ENCODE measurements at regions not wholly inside any gene's neighbourhood (a gene's known extent, or its start where the extent isn't known, plus 50 kb on each side); places are given as distances from the start of the nearest gene placed in this dataset.

GRCh38 chr15:35696767-35697231 lies 150.8 kb upstream of the DPH6 start (continued):
- TF ChIP-seq DDX20 (tag; IDR thresholded peaks at IDR 0.05; ENCODE audit: low read depth) (no peak), MCM5 (IDR thresholded peaks at IDR 0.05; ENCODE audit: low read depth) (no peak), BCOR (IDR thresholded peaks at IDR 0.05) (no peak), RUNX1 (IDR thresholded peaks at IDR 0.05; ENCODE audit: low read depth) (no peak), POLR3G (IDR thresholded peaks at IDR 0.05; ENCODE audit: extremely low read depth, insufficient read length, insufficient replicate concordance) (no peak), MAX (CRISPR knock-in tag; IDR thresholded peaks at IDR 0.05) (no peak), HNRNPLL (IDR thresholded peaks at IDR 0.05; ENCODE audit: low read depth, low read length, poor library complexity, severe bottlenecking) (no peak), KLF6 (CRISPR knock-in tag; IDR thresholded peaks at IDR 0.05; ENCODE audit: borderline replicate concordance) (no peak), RBM34 (IDR thresholded peaks at IDR 0.05; ENCODE audit: borderline replicate concordance, insufficient read depth, low read length) (no peak), TRIM24 (IDR thresholded peaks at IDR 0.05) (peak in 1 of 2 experiments; percentile 32; a peak in 1 of 4 replicates), ZMIZ1 (IDR thresholded peaks at IDR 0.05; ENCODE audit: low read depth in 2 of 2, low read length in 2 of 2) (no peak), RCOR1 (IDR thresholded peaks at IDR 0.05; ENCODE audit: borderline replicate concordance in 1 of 2, low read depth in 2 of 2, low read length in 2 of 2) (peak in 1 of 2 experiments; percentile 6; a peak in 1 of 4 replicates), DPF2 (IDR thresholded peaks at IDR 0.05) (peak; percentile 49; the same call in 1 of the 2 replicates), FUS (optimal IDR thresholded peaks at IDR 0.05; ENCODE audit: low read depth, low read length) (no peak), NCOR1 (IDR thresholded peaks at IDR 0.05) (peak; percentile 20; the same call in 1 of the 2 replicates), L3MBTL2 (IDR thresholded peaks at IDR 0.05) (no peak), ZNF24 (IDR thresholded peaks at IDR 0.05) (0 out of 2 replicates have a peak, but pooled peaks have one; percentile 32), TEAD4 (IDR thresholded peaks at IDR 0.05; ENCODE audit: low read length) (peak; percentile 57; the same call in 1 of the 2 replicates), TEAD4 (CRISPR knock-in tag; IDR thresholded peaks at IDR 0.05; ENCODE audit: borderline replicate concordance) (no peak), SMARCA4 (IDR thresholded peaks at IDR 0.05) (peak; percentile 71), SMC3 (conservative IDR thresholded peaks at IDR 0.05; ENCODE audit: insufficient read depth, low read depth, low read length) (no peak), TFE3 (CRISPR knock-in tag; IDR thresholded peaks at IDR 0.05) (no peak), SIN3A (IDR thresholded peaks at IDR 0.05; ENCODE audit: borderline replicate concordance in 2 of 2, control insufficient read depth in 1 of 2, low read depth in 2 of 2, low read length in 2 of 2) (no peak), NR1H2 (CRISPR knock-in tag; IDR thresholded peaks at IDR 0.05) (no peak), EHMT2 (IDR thresholded peaks at IDR 0.05) (peak; percentile 63; the same call in 1 of the 2 replicates), U2AF1 (optimal IDR thresholded peaks at IDR 0.05; ENCODE audit: low read depth, low read length) (no peak), NELFE (IDR thresholded peaks at IDR 0.05; ENCODE audit: insufficient read depth, insufficient read length) (no peak)
